ENCODE measurements at regions not wholly inside any gene's neighbourhood (a gene's known extent, or its start where the extent isn't known, plus 50 kb on each side); places are given as distances from the start of the nearest gene placed in this dataset.

DNA sequence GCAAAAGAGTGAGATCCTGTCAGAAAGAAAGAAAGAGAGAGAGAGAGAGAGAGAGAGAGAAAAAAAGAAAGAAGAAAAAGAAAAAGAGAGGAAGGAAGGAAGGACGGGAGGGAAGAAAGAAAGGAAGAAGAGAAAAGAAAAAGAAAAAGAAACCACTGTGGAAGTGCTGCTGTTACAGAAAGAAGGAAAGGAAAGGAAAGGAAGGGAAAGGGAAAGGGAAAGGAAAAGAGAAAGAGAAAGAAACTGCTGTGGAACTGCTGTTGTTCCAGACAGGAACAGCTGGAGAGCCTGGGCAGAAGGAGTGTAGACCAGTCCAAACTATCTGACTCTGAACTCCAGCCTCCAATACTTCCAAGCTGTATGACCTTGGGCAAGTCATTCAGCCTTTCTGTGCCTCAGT is 220.7 kb upstream of the WWC1 start:
- H3K36me3 ChIP-seq (replicated peaks in 1 of 2; ENCODE audit: control insufficient read depth in 1 of 2, insufficient read depth in 2 of 2, low read length in 2 of 2) = no peaks in the 10 kb centered on the region
- no peak overlapping the region for H3K4me2 ChIP-seq (ENCODE audit: low read depth, low read length)
- H3K9me3 ChIP-seq (ENCODE audit: low read length) = no peaks in the 10 kb centered on the region
- no peak overlapping the region for H3K4me3 ChIP-seq (replicated peaks in 1 of 3; ENCODE audit: insufficient read depth in 1 of 3, low read depth in 2 of 3, low read length in 3 of 3)
- CTCF ChIA-PET (ENCODE audit: low intra/inter-chr PET ratio, low total read pairs) = no interaction called here
- peaks cover 0 to 5% of the 10 kb centered on the region in 2 experiments; a peak in 2 of 5 replicates for H3K27me3 ChIP-seq (ENCODE audit: control insufficient read depth in 1 of 2, insufficient read depth in 2 of 2, low read length in 2 of 2)
- no peak for DNase-seq (ENCODE audit: low spot score)
- H3K4me1 ChIP-seq (ENCODE audit: insufficient read depth, low read length) = peaks cover 4% of the 10 kb centered on the region; the same call in 1 of the 2 replicates
- FAIRE-seq = no peak
- TF ChIP-seq FOSL1 (CRISPR knock-in tag; IDR thresholded peaks at IDR 0.05; ENCODE audit: borderline replicate concordance) (no peak), ZNF382 (CRISPR knock-in tag; IDR thresholded peaks at IDR 0.05; ENCODE audit: borderline replicate concordance) (no peak), SCMH1 (CRISPR knock-in tag; IDR thresholded peaks at IDR 0.05; ENCODE audit: borderline replicate concordance) (no peak), TFDP2 (CRISPR knock-in tag; IDR thresholded peaks at IDR 0.05) (no peak), CBFB (CRISPR knock-in tag; IDR thresholded peaks at IDR 0.05) (no peak), PBX2 (CRISPR knock-in tag; IDR thresholded peaks at IDR 0.05) (no peak), ZNF660 (CRISPR knock-in tag; IDR thresholded peaks at IDR 0.05; ENCODE audit: borderline replicate concordance, low read depth) (no peak), ZNF572 (CRISPR knock-in tag; IDR thresholded peaks at IDR 0.05) (no peak), RFX1 (IDR thresholded peaks at IDR 0.05) (no peak), NFKBIZ (CRISPR knock-in tag; IDR thresholded peaks at IDR 0.05) (no peak), ZNF577 (CRISPR knock-in tag; IDR thresholded peaks at IDR 0.05; ENCODE audit: borderline replicate concordance, low read depth) (no peak), RBFOX2 (IDR thresholded peaks at IDR 0.05; ENCODE audit: low read depth, low read length) (no peak), ZNF354B (CRISPR knock-in tag; IDR thresholded peaks at IDR 0.05) (no peak), ZNF136 (CRISPR knock-in tag; IDR thresholded peaks at IDR 0.05; ENCODE audit: low read depth) (no peak), ZNF280D (CRISPR knock-in tag; IDR thresholded peaks at IDR 0.05) (no peak), SP4 (CRISPR knock-in tag; IDR thresholded peaks at IDR 0.05) (no peak), ZFP90 (CRISPR knock-in tag; IDR thresholded peaks at IDR 0.05; ENCODE audit: borderline replicate concordance) (no peak), HOXA9 (CRISPR knock-in tag; IDR thresholded peaks at IDR 0.05; ENCODE audit: borderline replicate concordance) (no peak)
- TF ChIP-seq, protein P1, sequence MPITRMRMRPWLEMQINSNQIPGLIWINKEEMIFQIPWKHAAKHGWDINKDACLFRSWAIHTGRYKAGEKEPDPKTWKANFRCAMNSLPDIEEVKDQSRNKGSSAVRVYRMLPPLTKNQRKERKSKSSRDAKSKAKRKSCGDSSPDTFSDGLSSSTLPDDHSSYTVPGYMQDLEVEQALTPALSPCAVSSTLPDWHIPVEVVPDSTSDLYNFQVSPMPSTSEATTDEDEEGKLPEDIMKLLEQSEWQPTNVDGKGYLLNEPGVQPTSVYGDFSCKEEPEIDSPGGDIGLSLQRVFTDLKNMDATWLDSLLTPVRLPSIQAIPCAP (CRISPR knock-in tag; IDR thresholded peaks at IDR 0.05; ENCODE audit: low read depth) = no peak
- POLR2A ChIA-PET = interaction anchor here (0.7 kb wide), 1 partner anchor 23 kb away, joined by 3 read pairs; no protein-coding TSS in a partner anchor
- H3K27ac ChIP-seq (ENCODE audit: extremely low read length, insufficient read depth, low read length) = no peak overlapping the region
- intact Hi-C loops (cut with micrococcal nuclease; ENCODE audit: unreplicated experiment) = no loop called here
- H2AFZ ChIP-seq (ENCODE audit: low read length) = no peak overlapping the region
- in situ Hi-C loops (cut with HindIII; ENCODE audit: extremely low pct_ligation_motif_present, low pct_unique_long_range_greater_than_20kb) = no loop called here
- no peak overlapping the region for H3K9ac ChIP-seq (ENCODE audit: insufficient read depth, low read depth, low read length)
- H3K79me2 ChIP-seq (ENCODE audit: insufficient read depth, low read length) = no peaks in the 10 kb centered on the region
- WGBS (ENCODE audit: low lambda C conversion rate) = 0% methylated on average over 1 of the region's 1 CpG
- H4K20me1 ChIP-seq (ENCODE audit: insufficient read depth, low read length) = no peaks in the 10 kb centered on the region
- no peak for ATAC-seq
- no TSS peak for BruUV-seq (replicated peaks)
